ENCODE measurements at regions not wholly inside any gene's neighbourhood (a gene's known extent, or its start where the extent isn't known, plus 50 kb on each side); places are given as distances from the start of the nearest gene placed in this dataset.

DNA sequence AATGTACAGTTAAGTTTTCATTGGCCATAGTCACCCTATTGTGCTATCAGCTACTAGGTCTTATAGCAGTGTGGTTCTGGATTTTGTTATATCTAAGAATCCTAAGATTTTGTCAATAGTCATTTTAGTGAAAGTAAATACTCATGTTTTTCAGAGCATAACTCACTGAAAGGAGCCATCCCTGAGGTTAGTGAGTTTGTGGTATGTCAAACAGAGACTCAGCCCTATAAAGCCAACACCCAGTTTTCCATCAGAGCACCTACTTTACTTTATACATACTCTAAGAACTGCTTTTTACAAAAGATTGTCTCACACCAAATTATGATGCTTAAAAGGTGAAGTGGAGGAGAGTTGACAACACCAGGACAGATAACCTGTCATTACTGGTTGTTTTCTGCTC lies 686.3 kb upstream of the LRFN5 start:
- no peaks in the 10 kb centered on the region for H3K27me3 ChIP-seq (ENCODE audit: insufficient read depth)
- no peaks in the 10 kb centered on the region for H3K36me3 ChIP-seq (replicated peaks in 1 of 2; ENCODE audit: control insufficient read depth in 1 of 2, insufficient read depth in 2 of 2, low read length in 1 of 2)
- no peak overlapping the region for H3K27ac ChIP-seq (ENCODE audit: low read depth in 2 of 2, low read length in 1 of 2)
- POLR2A ChIA-PET: no interaction called here
- DNase-seq: no peak
- no peaks in the 10 kb centered on the region for H4K20me1 ChIP-seq (ENCODE audit: insufficient read depth)
- CTCF ChIA-PET: no interaction called here
- H3K4me2 ChIP-seq: no peak overlapping the region
- no peak overlapping the region for H2AFZ ChIP-seq (ENCODE audit: low read depth)
- no peak overlapping the region for H3K4me3 ChIP-seq (ENCODE audit: low read depth in 2 of 2, low read length in 1 of 2)
- H3K9ac ChIP-seq: no peak overlapping the region
- TF ChIP-seq, protein P1, sequence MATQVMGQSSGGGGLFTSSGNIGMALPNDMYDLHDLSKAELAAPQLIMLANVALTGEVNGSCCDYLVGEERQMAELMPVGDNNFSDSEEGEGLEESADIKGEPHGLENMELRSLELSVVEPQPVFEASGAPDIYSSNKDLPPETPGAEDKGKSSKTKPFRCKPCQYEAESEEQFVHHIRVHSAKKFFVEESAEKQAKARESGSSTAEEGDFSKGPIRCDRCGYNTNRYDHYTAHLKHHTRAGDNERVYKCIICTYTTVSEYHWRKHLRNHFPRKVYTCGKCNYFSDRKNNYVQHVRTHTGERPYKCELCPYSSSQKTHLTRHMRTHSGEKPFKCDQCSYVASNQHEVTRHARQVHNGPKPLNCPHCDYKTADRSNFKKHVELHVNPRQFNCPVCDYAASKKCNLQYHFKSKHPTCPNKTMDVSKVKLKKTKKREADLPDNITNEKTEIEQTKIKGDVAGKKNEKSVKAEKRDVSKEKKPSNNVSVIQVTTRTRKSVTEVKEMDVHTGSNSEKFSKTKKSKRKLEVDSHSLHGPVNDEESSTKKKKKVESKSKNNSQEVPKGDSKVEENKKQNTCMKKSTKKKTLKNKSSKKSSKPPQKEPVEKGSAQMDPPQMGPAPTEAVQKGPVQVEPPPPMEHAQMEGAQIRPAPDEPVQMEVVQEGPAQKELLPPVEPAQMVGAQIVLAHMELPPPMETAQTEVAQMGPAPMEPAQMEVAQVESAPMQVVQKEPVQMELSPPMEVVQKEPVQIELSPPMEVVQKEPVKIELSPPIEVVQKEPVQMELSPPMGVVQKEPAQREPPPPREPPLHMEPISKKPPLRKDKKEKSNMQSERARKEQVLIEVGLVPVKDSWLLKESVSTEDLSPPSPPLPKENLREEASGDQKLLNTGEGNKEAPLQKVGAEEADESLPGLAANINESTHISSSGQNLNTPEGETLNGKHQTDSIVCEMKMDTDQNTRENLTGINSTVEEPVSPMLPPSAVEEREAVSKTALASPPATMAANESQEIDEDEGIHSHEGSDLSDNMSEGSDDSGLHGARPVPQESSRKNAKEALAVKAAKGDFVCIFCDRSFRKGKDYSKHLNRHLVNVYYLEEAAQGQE (IDR thresholded peaks at IDR 0.05; ENCODE audit: low read depth, low read length): no peak
- no peak for TF ChIP-seq NFIC (IDR thresholded peaks at IDR 0.05; ENCODE audit: borderline replicate concordance)
- no peak for TF ChIP-seq MXI1 (IDR thresholded peaks at IDR 0.05; ENCODE audit: low read depth, low read length)
- TF ChIP-seq RXRA (IDR thresholded peaks at IDR 0.05; ENCODE audit: borderline replicate concordance, low read depth): no peak
- TF ChIP-seq RFX5 (IDR thresholded peaks at IDR 0.05; ENCODE audit: low read length): no peak
- TF ChIP-seq, protein P2, sequence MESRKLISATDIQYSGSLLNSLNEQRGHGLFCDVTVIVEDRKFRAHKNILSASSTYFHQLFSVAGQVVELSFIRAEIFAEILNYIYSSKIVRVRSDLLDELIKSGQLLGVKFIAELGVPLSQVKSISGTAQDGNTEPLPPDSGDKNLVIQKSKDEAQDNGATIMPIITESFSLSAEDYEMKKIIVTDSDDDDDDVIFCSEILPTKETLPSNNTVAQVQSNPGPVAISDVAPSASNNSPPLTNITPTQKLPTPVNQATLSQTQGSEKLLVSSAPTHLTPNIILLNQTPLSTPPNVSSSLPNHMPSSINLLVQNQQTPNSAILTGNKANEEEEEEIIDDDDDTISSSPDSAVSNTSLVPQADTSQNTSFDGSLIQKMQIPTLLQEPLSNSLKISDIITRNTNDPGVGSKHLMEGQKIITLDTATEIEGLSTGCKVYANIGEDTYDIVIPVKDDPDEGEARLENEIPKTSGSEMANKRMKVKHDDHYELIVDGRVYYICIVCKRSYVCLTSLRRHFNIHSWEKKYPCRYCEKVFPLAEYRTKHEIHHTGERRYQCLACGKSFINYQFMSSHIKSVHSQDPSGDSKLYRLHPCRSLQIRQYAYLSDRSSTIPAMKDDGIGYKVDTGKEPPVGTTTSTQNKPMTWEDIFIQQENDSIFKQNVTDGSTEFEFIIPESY (IDR thresholded peaks at IDR 0.05; ENCODE audit: borderline replicate concordance, low read depth): no peak
- no peak for TF ChIP-seq MEF2A (IDR thresholded peaks at IDR 0.05; ENCODE audit: borderline replicate concordance, low read depth)
- TF ChIP-seq TAF1 (IDR thresholded peaks at IDR 0.05; ENCODE audit: borderline replicate concordance, low read depth, low read length): no peak
- no peak for TF ChIP-seq NRF1 (IDR thresholded peaks at IDR 0.05; ENCODE audit: low read depth, low read length)
- TF ChIP-seq SMC3 (IDR thresholded peaks at IDR 0.05; ENCODE audit: low read depth, low read length): no peak
- TF ChIP-seq RAD21 (IDR thresholded peaks at IDR 0.05; ENCODE audit: low read length): no peak
- no peak for TF ChIP-seq RCOR1 (IDR thresholded peaks at IDR 0.05; ENCODE audit: low read length)
- no peak for TF ChIP-seq GABPA (IDR thresholded peaks at IDR 0.05; ENCODE audit: low read depth)
- no peak for TF ChIP-seq TCF12 (IDR thresholded peaks at IDR 0.05)
- TF ChIP-seq, protein P3, sequence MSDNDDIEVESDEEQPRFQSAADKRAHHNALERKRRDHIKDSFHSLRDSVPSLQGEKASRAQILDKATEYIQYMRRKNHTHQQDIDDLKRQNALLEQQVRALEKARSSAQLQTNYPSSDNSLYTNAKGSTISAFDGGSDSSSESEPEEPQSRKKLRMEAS (IDR thresholded peaks at IDR 0.05; ENCODE audit: low read depth): no peak
- TF ChIP-seq, protein P4, sequence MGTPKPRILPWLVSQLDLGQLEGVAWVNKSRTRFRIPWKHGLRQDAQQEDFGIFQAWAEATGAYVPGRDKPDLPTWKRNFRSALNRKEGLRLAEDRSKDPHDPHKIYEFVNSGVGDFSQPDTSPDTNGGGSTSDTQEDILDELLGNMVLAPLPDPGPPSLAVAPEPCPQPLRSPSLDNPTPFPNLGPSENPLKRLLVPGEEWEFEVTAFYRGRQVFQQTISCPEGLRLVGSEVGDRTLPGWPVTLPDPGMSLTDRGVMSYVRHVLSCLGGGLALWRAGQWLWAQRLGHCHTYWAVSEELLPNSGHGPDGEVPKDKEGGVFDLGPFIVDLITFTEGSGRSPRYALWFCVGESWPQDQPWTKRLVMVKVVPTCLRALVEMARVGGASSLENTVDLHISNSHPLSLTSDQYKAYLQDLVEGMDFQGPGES (IDR thresholded peaks at IDR 0.05; ENCODE audit: low read depth, low read length): no peak
- no peak for TF ChIP-seq EP300 (IDR thresholded peaks at IDR 0.05; ENCODE audit: borderline replicate concordance in 1 of 2, low read depth in 1 of 2, low read length in 1 of 2)
- no peak for TF ChIP-seq TEAD4 (IDR thresholded peaks at IDR 0.05; ENCODE audit: borderline replicate concordance, insufficient read depth)
- no peaks in the 10 kb centered on the region for H3K9me3 ChIP-seq
- no peaks in the 10 kb centered on the region for H3F3A ChIP-seq (replicated peaks; ENCODE audit: insufficient read depth)
- no peaks in the 10 kb centered on the region for H3K4me1 ChIP-seq (ENCODE audit: control insufficient read depth in 1 of 2, insufficient read depth in 2 of 2, low read depth in 1 of 2, low read length in 1 of 2)
- H3K9me2 ChIP-seq: no peaks in the 10 kb centered on the region
- H3K79me2 ChIP-seq (ENCODE audit: insufficient read depth): no peaks in the 10 kb centered on the region
